Stomach (tissue), 4 donors: ENCODE measurements at regions not wholly inside any gene's neighbourhood (a gene's known extent, or its start where the extent isn't known, plus 50 kb on each side); places are given as distances from the start of the nearest gene placed in this dataset.

ENCODE experiments used
- CTCF ChIP-seq, 7 experiments: fragments of 450-650 bp in 4 of 7; fragments of 200-600 bp in 3 of 7; sonication (generic) in 3 of 7; IDR thresholded peaks; one replicate each; pipeline ENCODE4 v1.5.1; 2016 to 2019; ENCODE audit warnings: antibody characterized with exemption in 7 of 7, control low read depth in 2 of 7, mild to moderate bottlenecking in 1 of 7
- EP300 ChIP-seq: sonication (generic); formaldehyde crosslinking; IDR thresholded peaks from one replicate; pipeline ENCODE4 v1.6.1; 2017; ENCODE audit warnings: antibody characterized with exemption
- POLR2A ChIP-seq, 4 donors: fragments of 450-650 bp; IDR thresholded peaks; one replicate each; pipeline ENCODE4 v1.6.1; 2016; ENCODE audit warnings: antibody characterized with exemption in 4 of 4, control low read depth in 2 of 4, mild to moderate bottlenecking in 1 of 4, moderate library complexity in 1 of 4
- POLR2AphosphoS5 ChIP-seq, 3 donors: sonication (generic); formaldehyde crosslinking; IDR thresholded peaks; one replicate each; pipeline ENCODE4 v1.6.1; 2016; ENCODE audit warnings: antibody characterized with exemption in 3 of 3

GRCh38 chr5:107772418-107773310, 101.9 kb upstream of the EFNA5 start:
- TF ChIP-seq POLR2AphosphoS5 (IDR thresholded peaks at IDR 0.05), result no peak
- TF ChIP-seq CTCF (IDR thresholded peaks at IDR 0.05), result no peak
- TF ChIP-seq POLR2A (IDR thresholded peaks at IDR 0.05), result no peak
- TF ChIP-seq EP300, result no peak
